H9 (cell line): ENCODE measurements at regions not wholly inside any gene's neighbourhood (a gene's known extent, or its start where the extent isn't known, plus 50 kb on each side); places are given as distances from the start of the nearest gene placed in this dataset.

Experiments used
- DNase-seq: peaks from one replicate; pipeline ENCODE4 v3.0.0-alpha.2; 2017
- H2AFZ ChIP-seq: one replicate; pipeline ENCODE4 v1.6.1; 2013; ENCODE audit warnings: mild to moderate bottlenecking, low read length, control low read depth, moderate library complexity
- H2AK5ac ChIP-seq: 2 replicates; pipeline ENCODE4 v1.6.1; 2013; ENCODE audit warnings: low read length, control low read depth, mixed read lengths; ENCODE audit not compliant: insufficient read length
- H2BK120ac ChIP-seq: one replicate; pipeline ENCODE4 v1.6.1; 2013; ENCODE audit warnings: low read depth, mild to moderate bottlenecking, low read length, control low read depth, inconsistent platforms; ENCODE audit not compliant: poor library complexity, severe bottlenecking
- H2BK12ac ChIP-seq: 2 replicates; pipeline ENCODE4 v1.6.1; 2013; ENCODE audit warnings: low read length, control low read depth, mixed read lengths, low read depth; ENCODE audit not compliant: insufficient read length
- H2BK15ac ChIP-seq: 2 replicates; pipeline ENCODE4 v1.6.1; 2013; ENCODE audit warnings: low read depth, low read length, control low read depth
- H2BK20ac ChIP-seq: one replicate; pipeline ENCODE4 v1.6.1; 2013; ENCODE audit warnings: low read depth, mild to moderate bottlenecking, low read length, control low read depth, inconsistent platforms; ENCODE audit not compliant: poor library complexity, severe bottlenecking
- H2BK5ac ChIP-seq: 2 replicates; pipeline ENCODE4 v1.6.1; 2013; ENCODE audit warnings: low read length, control low read depth, mixed read lengths; ENCODE audit not compliant: insufficient read length
- H3K14ac ChIP-seq: 2 replicates; pipeline ENCODE4 v1.6.1; 2013; ENCODE audit warnings: low read length, control low read depth; ENCODE audit not compliant: insufficient read depth
- H3K18ac ChIP-seq: 2 replicates; pipeline ENCODE4 v1.6.1; 2013; ENCODE audit warnings: low read depth, mild to moderate bottlenecking, mixed read lengths, low read length, control low read depth; ENCODE audit not compliant: insufficient read length
- H3K23ac ChIP-seq: 2 replicates; pipeline ENCODE4 v1.6.1; 2013; ENCODE audit warnings: low read length, control low read depth, mixed read lengths, low read depth; ENCODE audit not compliant: insufficient read length
- H3K23me2 ChIP-seq: 2 replicates; pipeline ENCODE4 v1.6.1; 2013; ENCODE audit warnings: low read depth, mild to moderate bottlenecking, mixed read lengths, low read length, control low read depth; ENCODE audit not compliant: insufficient read length, poor library complexity, severe bottlenecking
- H3K27ac ChIP-seq: 2 replicates; pipeline ENCODE4 v1.5.1; 2013; ENCODE audit warnings: low read length, control low read depth, mixed read lengths, low read depth; ENCODE audit not compliant: insufficient read length
- H3K27me3 ChIP-seq: 2 replicates; pipeline ENCODE4 v1.6.1; 2013; ENCODE audit warnings: low read length, control low read depth, inconsistent platforms; ENCODE audit not compliant: insufficient read depth
- H3K4ac ChIP-seq: 2 replicates; pipeline ENCODE4 v1.6.1; 2013; ENCODE audit warnings: low read depth, mild to moderate bottlenecking, control low read depth, inconsistent platforms, low read length, moderate library complexity
- H3K4me1 ChIP-seq: 2 replicates; pipeline ENCODE4 v1.6.1; 2013; ENCODE audit warnings: low read length, control low read depth, inconsistent platforms; ENCODE audit not compliant: insufficient read depth
- H3K4me2 ChIP-seq: 2 replicates; pipeline ENCODE4 v1.6.1; 2013; ENCODE audit warnings: low read length, control low read depth, mixed read lengths; ENCODE audit not compliant: insufficient read length, insufficient read depth
- H3K56ac ChIP-seq: 2 replicates; pipeline ENCODE4 v1.6.1; 2013; ENCODE audit warnings: low read depth, mild to moderate bottlenecking, mixed read lengths, low read length, control low read depth; ENCODE audit not compliant: insufficient read length
- H3K79me1 ChIP-seq: 2 replicates; pipeline ENCODE4 v1.6.1; 2013; ENCODE audit warnings: low read depth, mild to moderate bottlenecking, moderate library complexity, low read length, control low read depth, inconsistent platforms; ENCODE audit not compliant: insufficient read depth, poor library complexity, severe bottlenecking
- H3K79me2 ChIP-seq: 2 replicates; pipeline ENCODE4 v1.6.1; 2013; ENCODE audit warnings: low read length, control low read depth, inconsistent platforms; ENCODE audit not compliant: insufficient read depth
- H3K9ac ChIP-seq: 2 replicates; pipeline ENCODE4 v1.6.1; 2013; ENCODE audit warnings: low read length, control low read depth, mixed read lengths; ENCODE audit not compliant: insufficient read length; ENCODE audit errors: extremely low read depth
- H3K9me3 ChIP-seq: one replicate; pipeline ENCODE4 v1.6.1; 2013; ENCODE audit warnings: low read depth, low read length, inconsistent platforms; ENCODE audit not compliant: control insufficient read depth
- H3T11ph ChIP-seq: one replicate; pipeline ENCODE4 v1.6.1; 2013; ENCODE audit warnings: mild to moderate bottlenecking, low read length, control low read depth, inconsistent platforms
- H4K20me1 ChIP-seq: one replicate; pipeline ENCODE4 v1.6.1; 2013; ENCODE audit not compliant: control insufficient read depth, insufficient read length, insufficient read depth
- H4K5ac ChIP-seq: 2 replicates; pipeline ENCODE4 v1.6.1; 2013; ENCODE audit warnings: low read depth, mild to moderate bottlenecking, mixed read lengths, low read length, control low read depth; ENCODE audit not compliant: insufficient read length
- H4K8ac ChIP-seq: replicated peaks from 2 replicates; pipeline ENCODE4 v1.6.1; 2013; ENCODE audit warnings: low read length, control low read depth, mixed read lengths, low read depth; ENCODE audit not compliant: insufficient read length
- H4K91ac ChIP-seq: 2 replicates; pipeline ENCODE4 v1.6.1; 2013; ENCODE audit warnings: low read depth, mild to moderate bottlenecking, moderate library complexity, mixed read lengths, low read length, control low read depth; ENCODE audit not compliant: insufficient read length
- H3K27ac Mint-ChIP-seq, 3 experiments: 2 replicates in 2 of 3; 3 replicates in 1 of 3; pipeline ENCODE4 v1.8.0; 2020 to 2021; ENCODE audit warnings: mixed read lengths in 3 of 3, mild to moderate bottlenecking in 1 of 3, moderate library complexity in 1 of 3
- H3K27me3 Mint-ChIP-seq: 2 replicates; pipeline ENCODE4 v1.8.0; 2021; ENCODE audit warnings: low read depth, mild to moderate bottlenecking, moderate library complexity, mixed read lengths
- H3K36me3 Mint-ChIP-seq, 3 experiments: 2 replicates in 2 of 3; 3 replicates in 1 of 3; pipeline ENCODE4 v1.8.0; 2020 to 2021; ENCODE audit warnings: low read depth in 3 of 3, mixed read lengths in 3 of 3; ENCODE audit not compliant: insufficient read depth in 1 of 3
- H3K4me1 Mint-ChIP-seq, 2 experiments: 2 replicates each; pipeline ENCODE4 v1.8.0; 2020; ENCODE audit warnings: mixed read lengths in 2 of 2
- H3K4me3 Mint-ChIP-seq, 2 experiments: 2 replicates in 1 of 2; 3 replicates in 1 of 2; pipeline ENCODE4 v1.8.0; 2020 to 2021; ENCODE audit warnings: mild to moderate bottlenecking in 2 of 2, mixed read lengths in 2 of 2, moderate library complexity in 1 of 2
- H3K9me3 Mint-ChIP-seq, 2 experiments: 2 replicates in 1 of 2; 3 replicates in 1 of 2; pipeline ENCODE4 v1.8.0; 2020; ENCODE audit warnings: mild to moderate bottlenecking in 2 of 2, mixed read lengths in 2 of 2, moderate library complexity in 1 of 2
- WGBS: extraction: QIAGEN DNeasy Blood & Tissue Kit; methylation state at CpG from one replicate; pipeline ENCODE4 v1.1.7; 2013; ENCODE audit warnings: missing lambda C conversion rate, low lambda C conversion rate, mixed read lengths; ENCODE audit not compliant: insufficient read length; ENCODE audit errors: extremely low coverage; 5-methylcytosine and 5-hydroxymethylcytosine counted together
- TF ChIP-seq, protein P1 (sequence below): fragments of 200-600 bp; sonication (generic); conservative IDR thresholded peaks from 3 replicates; pipeline ENCODE4 v1.8.0; 2021; ENCODE audit warnings: antibody characterized with exemption, mild to moderate bottlenecking

DNA sequence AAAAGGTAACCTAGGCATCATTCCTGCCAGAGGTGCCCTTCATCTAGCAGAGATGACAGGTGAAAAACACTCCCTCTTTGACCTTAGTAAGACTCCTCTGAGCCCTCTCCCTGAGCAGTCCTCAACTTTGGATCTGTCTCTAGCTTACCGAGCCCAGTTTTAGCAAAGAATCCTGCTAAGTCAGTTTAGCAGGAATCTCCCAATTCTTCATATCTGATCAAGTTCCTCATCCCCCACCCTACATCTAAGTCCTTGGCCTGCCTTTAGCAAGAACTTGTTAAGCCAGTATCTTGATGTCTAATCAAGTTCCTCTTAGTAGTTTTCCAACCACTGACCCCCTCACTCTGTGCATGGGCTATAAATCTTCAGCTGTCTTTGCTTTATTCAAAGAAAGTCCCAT, 235.6 kb downstream of the OMA1 start:
- H4K8ac ChIP-seq: no peak overlapping the region
- no peaks in the 10 kb centered on the region for H3K79me2 ChIP-seq
- Mint-ChIP-seq H3K4me1 (peaks cover 26% of the 10 kb centered on the region in 2 experiments), H3K36me3 (no peaks in the 10 kb centered on the region), H3K27me3 (no peaks in the 10 kb centered on the region), H3K9me3 (no peaks in the 10 kb centered on the region), H3K4me3 (no peak overlapping the region), H3K27ac (no peak overlapping the region)
- H3K9me3 ChIP-seq: no peaks in the 10 kb centered on the region
- H3K14ac ChIP-seq: no peak overlapping the region
- no peak overlapping the region for H2AFZ ChIP-seq
- no peak overlapping the region for H3K9ac ChIP-seq
- DNase-seq: no peak
- H3K27me3 ChIP-seq: no peaks in the 10 kb centered on the region
- TF ChIP-seq, protein P1, sequence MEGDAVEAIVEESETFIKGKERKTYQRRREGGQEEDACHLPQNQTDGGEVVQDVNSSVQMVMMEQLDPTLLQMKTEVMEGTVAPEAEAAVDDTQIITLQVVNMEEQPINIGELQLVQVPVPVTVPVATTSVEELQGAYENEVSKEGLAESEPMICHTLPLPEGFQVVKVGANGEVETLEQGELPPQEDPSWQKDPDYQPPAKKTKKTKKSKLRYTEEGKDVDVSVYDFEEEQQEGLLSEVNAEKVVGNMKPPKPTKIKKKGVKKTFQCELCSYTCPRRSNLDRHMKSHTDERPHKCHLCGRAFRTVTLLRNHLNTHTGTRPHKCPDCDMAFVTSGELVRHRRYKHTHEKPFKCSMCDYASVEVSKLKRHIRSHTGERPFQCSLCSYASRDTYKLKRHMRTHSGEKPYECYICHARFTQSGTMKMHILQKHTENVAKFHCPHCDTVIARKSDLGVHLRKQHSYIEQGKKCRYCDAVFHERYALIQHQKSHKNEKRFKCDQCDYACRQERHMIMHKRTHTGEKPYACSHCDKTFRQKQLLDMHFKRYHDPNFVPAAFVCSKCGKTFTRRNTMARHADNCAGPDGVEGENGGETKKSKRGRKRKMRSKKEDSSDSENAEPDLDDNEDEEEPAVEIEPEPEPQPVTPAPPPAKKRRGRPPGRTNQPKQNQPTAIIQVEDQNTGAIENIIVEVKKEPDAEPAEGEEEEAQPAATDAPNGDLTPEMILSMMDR: no peak
- no peaks in the 10 kb centered on the region for H4K20me1 ChIP-seq
- no peaks in the 10 kb centered on the region for H3K23me2 ChIP-seq
- no peak overlapping the region for H2BK12ac ChIP-seq
- H2BK20ac ChIP-seq: no peak overlapping the region
- no peak overlapping the region for H4K5ac ChIP-seq
- no peak overlapping the region for H3K4ac ChIP-seq
- WGBS: no CpG with 5 or more reads among the region's 1 CpG
- H2AK5ac ChIP-seq: no peak overlapping the region
- H2BK120ac ChIP-seq: no peak overlapping the region
- no peak overlapping the region for H3K4me2 ChIP-seq
- H3K56ac ChIP-seq: no peak overlapping the region
- no peak overlapping the region for H2BK5ac ChIP-seq
- H3K79me1 ChIP-seq: no peaks in the 10 kb centered on the region
- H4K91ac ChIP-seq: no peak overlapping the region
- no peak overlapping the region for H3K27ac ChIP-seq
- no peak overlapping the region for H3K18ac ChIP-seq
- H3T11ph ChIP-seq: no peak overlapping the region
- no peak overlapping the region for H3K23ac ChIP-seq
- H2BK15ac ChIP-seq: no peak overlapping the region
- peaks cover 8% of the 10 kb centered on the region for H3K4me1 ChIP-seq
